Fibroblast of pulmonary artery (primary cell): ENCODE measurements at regions not wholly inside any gene's neighbourhood (a gene's known extent, or its start where the extent isn't known, plus 50 kb on each side); places are given as distances from the start of the nearest gene placed in this dataset.

Experiments
- DNase-seq: peaks from one replicate; pipeline ENCODE4 v3.0.0-alpha.2; 2010; ENCODE audit warnings: low read depth
- H3K4me3 ChIP-seq: replicated peaks from 2 replicates; pipeline ENCODE4 v1.5.1; 2011; ENCODE audit warnings: low read depth, mild to moderate bottlenecking, control low read depth, low read length, moderate library complexity
- TF ChIP-seq, protein P1 (sequence below): IDR thresholded peaks from 2 replicates; pipeline ENCODE4 v1.5.1; 2011; ENCODE audit warnings: mild to moderate bottlenecking, control low read depth, low read length, inconsistent platforms; ENCODE audit errors: missing control alignments

DNA sequence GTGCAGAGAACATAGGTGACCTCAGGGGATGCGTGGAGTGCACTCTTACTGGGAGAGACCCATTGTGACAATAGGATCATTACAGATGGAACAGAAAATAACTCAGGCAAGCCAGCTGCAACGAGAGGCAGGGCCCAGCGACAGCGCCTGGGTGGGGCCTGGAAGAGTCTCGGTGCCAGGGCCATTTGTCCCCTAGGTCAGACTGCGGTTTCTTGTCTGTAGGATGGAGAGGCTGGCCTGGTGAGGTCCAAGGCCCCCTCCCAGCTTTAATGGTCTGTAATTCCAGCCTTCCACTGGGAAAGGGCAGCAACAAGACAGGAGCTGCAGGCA lies 208.6 kb upstream of the APCDD1 start:
- TF ChIP-seq, protein P1, sequence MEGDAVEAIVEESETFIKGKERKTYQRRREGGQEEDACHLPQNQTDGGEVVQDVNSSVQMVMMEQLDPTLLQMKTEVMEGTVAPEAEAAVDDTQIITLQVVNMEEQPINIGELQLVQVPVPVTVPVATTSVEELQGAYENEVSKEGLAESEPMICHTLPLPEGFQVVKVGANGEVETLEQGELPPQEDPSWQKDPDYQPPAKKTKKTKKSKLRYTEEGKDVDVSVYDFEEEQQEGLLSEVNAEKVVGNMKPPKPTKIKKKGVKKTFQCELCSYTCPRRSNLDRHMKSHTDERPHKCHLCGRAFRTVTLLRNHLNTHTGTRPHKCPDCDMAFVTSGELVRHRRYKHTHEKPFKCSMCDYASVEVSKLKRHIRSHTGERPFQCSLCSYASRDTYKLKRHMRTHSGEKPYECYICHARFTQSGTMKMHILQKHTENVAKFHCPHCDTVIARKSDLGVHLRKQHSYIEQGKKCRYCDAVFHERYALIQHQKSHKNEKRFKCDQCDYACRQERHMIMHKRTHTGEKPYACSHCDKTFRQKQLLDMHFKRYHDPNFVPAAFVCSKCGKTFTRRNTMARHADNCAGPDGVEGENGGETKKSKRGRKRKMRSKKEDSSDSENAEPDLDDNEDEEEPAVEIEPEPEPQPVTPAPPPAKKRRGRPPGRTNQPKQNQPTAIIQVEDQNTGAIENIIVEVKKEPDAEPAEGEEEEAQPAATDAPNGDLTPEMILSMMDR, result no peak
- H3K4me3 ChIP-seq, result no peak overlapping the region
- DNase-seq, result no peak

DNA sequence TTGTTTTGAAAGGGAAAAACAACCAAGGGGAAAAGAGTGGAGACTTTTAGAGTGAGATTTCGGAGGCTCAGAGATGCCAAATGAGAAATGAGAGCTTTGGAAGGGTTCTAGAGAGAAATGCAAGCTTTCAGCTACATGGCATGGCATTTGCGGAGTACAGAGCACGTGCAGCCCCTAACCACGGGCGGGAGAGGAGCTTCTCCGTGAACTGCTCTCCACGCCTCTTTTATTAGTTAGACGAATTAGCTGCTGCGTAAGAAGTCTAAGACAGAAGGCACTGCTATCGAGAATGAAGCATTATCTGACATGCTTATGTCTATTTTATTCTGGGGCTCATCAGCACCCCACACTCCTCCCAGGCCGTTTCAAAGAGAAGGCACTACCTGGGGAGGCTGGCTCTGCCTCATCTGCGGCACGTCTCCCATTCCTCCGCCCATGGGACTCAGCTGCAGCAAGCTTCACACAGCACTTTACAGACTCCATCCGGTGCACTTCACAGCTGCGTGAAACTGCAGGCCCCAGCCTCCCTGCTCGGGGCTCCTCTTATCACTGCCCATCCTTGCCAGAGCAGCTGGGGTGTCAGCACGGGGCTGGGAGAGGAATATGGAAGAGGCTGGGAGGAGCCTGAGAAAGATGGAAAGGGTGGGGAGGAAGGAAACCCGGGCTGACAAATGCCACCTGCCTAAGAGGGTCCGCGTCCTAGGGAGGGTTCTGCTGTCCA lies 207.3 kb upstream of the APCDD1 start:
- peak; percentile 18 for DNase-seq
- TF ChIP-seq, protein P1, result no peak
- H3K4me3 ChIP-seq, result no peak overlapping the region

DNA sequence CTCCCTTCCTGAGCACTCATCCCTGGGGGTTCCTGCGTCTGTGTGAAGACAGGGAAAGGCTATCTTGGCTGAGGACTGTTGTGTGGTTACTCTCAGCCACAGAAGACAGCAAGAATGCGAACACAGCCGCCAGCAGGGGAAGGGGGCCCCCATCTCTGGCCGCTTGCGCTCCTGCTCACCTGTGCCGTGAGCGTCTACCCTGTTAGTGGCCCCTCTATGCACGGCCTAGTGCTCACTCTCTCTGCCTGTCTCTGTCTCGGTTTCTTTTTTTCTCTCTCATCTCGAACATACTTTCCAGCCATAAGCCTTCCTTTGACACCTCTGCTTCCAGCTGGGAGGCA lies 206.7 kb upstream of the APCDD1 start:
- DNase-seq, result no peak
- no peak overlapping the region for H3K4me3 ChIP-seq
- TF ChIP-seq, protein P1, result no peak

DNA sequence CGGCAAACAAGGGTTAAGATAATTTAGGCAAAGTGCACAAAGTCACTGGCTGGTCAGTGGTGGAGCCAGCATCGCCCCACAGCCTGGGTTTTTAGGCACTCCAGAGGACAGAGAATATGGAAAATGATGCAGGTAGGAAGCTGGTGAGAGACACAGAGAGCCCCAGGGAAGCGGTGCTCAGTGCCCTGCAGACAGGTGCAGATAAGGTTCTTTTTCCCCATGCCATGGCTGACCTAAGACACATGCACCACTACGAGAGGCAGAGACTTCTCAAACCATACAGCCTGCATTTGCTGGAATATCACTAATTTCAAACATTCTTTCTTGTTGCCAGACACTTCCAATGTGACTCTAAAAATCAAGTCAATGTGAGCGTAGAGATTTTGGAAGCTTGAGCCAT lies 205.7 kb upstream of the APCDD1 start:
- TF ChIP-seq, protein P1, result no peak
- H3K4me3 ChIP-seq, result no peak overlapping the region
- DNase-seq, result no peak

DNA sequence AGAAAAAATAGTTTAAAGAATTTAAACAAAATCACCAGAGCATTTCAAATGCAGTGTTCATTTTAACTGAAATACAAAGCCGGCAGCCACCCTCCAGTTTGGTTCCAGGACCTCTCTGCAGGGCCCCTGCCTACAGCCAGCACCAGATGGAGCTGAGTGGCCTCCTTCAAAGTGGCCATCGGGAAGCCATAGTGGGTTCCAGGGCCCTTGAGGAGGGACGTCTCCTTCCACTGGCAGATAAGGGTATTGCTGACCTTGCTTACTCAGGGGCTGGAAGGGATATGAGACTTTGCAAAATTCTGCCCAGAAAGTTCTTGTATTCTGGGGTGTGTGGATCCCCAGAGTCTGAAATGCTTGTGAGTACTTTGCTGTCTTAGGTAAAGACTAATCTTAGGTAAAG lies 205.2 kb upstream of the APCDD1 start:
- DNase-seq, result no peak
- TF ChIP-seq, protein P1, result no peak
- no peak overlapping the region for H3K4me3 ChIP-seq

DNA sequence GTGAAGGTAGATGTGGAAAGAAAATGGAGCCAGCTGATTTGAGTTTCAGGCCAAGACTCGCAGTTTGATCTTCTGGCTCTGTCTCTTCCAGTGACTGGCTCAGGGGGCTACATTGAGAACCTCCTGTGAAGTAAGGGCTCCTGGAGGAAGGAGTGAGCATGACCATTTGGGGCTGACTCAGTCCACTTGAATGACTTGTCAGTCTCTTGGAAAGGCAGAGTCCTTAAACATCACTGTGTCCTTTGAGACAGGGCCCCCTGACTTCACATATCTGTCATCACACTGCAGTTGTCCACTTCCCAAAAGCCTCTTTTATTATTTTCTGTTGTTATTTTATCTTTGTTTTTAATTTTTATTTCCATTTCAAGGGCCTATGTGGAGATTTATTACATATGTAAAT lies 204.6 kb upstream of the APCDD1 start:
- DNase-seq, result no peak
- H3K4me3 ChIP-seq, result no peak overlapping the region
- TF ChIP-seq, protein P1, result no peak

DNA sequence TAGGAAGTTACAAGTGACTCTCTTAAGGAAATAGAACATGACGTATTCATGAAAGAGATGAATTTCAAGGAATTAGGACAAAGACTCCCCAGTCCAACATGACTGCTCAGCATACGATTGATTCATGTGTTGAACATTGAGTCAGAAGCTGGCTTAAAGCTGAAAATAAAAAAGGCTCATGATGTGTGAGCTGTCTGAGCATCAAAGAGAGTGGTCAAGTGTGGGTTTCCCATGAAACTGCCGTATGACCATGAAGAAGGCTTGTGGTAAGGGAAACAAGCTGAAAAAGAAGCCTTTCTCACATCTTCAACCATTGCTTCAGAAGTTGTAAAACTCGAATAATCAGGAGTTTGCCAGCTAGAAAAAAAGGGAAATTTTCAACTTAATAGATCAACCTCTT lies 201.9 kb upstream of the APCDD1 start:
- DNase-seq, result no peak
- TF ChIP-seq, protein P1, result no peak
- H3K4me3 ChIP-seq, result no peak overlapping the region
